C4-2B (cell line): ENCODE measurements at regions not wholly inside any gene's neighbourhood (a gene's known extent, or its start where the extent isn't known, plus 50 kb on each side); places are given as distances from the start of the nearest gene placed in this dataset.

Experiments used
- CTCF ChIP-seq: fragments of 450-650 bp; conservative IDR thresholded peaks from 2 replicates; pipeline ENCODE4 v1.5.1; 2017; ENCODE audit warnings: mild to moderate bottlenecking
- ZFX ChIP-seq: fragments of 450-650 bp; IDR thresholded peaks from 2 replicates; pipeline ENCODE4 v1.6.1; 2017

GRCh38 chr17:65402513-65403496 lies 158.6 kb downstream of the AXIN2 start:
- no peak for TF ChIP-seq CTCF
- TF ChIP-seq ZFX, result no peak
